ENCODE measurements at regions not wholly inside any gene's neighbourhood (a gene's known extent, or its start where the extent isn't known, plus 50 kb on each side); places are given as distances from the start of the nearest gene placed in this dataset.

- peak in 1 of 2 donors; percentile 64 for DNase-seq (ENCODE audit: extremely low spot score in 2 of 2)
- no peaks in the 10 kb centered on the region for H3K9me3 ChIP-seq
- H3K27me3 ChIP-seq = no peaks in the 10 kb centered on the region
- H3K27ac ChIP-seq = peak overlapping the region; percentile 30
- intact Hi-C loops (cut with DNase I) = no loop called here
- no peak overlapping the region for H3K4me3 ChIP-seq
- H3K36me3 ChIP-seq = no peaks in the 10 kb centered on the region
- TF ChIP-seq POLR2AphosphoS5 (IDR thresholded peaks at IDR 0.05; ENCODE audit: insufficient read depth in 1 of 2, low read depth in 1 of 2) = no peak
- TF ChIP-seq, protein P1, sequence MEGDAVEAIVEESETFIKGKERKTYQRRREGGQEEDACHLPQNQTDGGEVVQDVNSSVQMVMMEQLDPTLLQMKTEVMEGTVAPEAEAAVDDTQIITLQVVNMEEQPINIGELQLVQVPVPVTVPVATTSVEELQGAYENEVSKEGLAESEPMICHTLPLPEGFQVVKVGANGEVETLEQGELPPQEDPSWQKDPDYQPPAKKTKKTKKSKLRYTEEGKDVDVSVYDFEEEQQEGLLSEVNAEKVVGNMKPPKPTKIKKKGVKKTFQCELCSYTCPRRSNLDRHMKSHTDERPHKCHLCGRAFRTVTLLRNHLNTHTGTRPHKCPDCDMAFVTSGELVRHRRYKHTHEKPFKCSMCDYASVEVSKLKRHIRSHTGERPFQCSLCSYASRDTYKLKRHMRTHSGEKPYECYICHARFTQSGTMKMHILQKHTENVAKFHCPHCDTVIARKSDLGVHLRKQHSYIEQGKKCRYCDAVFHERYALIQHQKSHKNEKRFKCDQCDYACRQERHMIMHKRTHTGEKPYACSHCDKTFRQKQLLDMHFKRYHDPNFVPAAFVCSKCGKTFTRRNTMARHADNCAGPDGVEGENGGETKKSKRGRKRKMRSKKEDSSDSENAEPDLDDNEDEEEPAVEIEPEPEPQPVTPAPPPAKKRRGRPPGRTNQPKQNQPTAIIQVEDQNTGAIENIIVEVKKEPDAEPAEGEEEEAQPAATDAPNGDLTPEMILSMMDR (IDR thresholded peaks at IDR 0.05) = no peak
- TF ChIP-seq POLR2A (IDR thresholded peaks at IDR 0.05) = no peak
- H3K4me1 ChIP-seq = peaks cover 32% of the 10 kb centered on the region
Observed at GRCh38 chr7:135856356-135857144, 107.9 kb upstream of the FAM180A start.

DNA sequence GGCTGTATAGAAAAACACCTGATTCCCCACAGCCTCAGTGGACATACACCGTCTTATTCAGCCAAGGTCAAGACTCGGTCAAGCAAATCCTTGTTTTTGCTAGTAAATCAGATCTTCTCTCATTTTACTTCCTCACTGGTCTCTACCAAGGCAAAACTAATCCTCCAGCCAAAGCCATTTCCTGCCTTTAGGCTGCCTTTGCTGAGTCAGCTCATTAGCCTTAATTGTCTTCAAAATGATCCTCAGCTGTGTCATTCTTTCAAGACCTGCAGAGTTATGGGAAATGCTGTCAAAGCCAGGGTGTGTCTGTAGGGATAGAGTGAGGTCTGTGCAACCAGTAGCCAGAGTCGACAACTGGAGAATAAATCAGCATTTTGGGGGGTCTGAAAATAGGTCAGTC, 107.2 kb upstream of the FAM180A start:
- TF ChIP-seq, protein P1 (IDR thresholded peaks at IDR 0.05) = no peak
- peak in 1 of 2 donors; percentile 57 for TF ChIP-seq POLR2AphosphoS5 (IDR thresholded peaks at IDR 0.05; ENCODE audit: insufficient read depth in 1 of 2, low read depth in 1 of 2)
- no peaks in the 10 kb centered on the region for H3K27me3 ChIP-seq
- peak in 1 of 2 donors; percentile 79 for DNase-seq (ENCODE audit: extremely low spot score in 2 of 2)
- no peak overlapping the region for H3K4me3 ChIP-seq
- H3K9me3 ChIP-seq = no peaks in the 10 kb centered on the region
- H3K36me3 ChIP-seq = no peaks in the 10 kb centered on the region
- peak overlapping the region; percentile 6 for H3K27ac ChIP-seq
- intact Hi-C loops (cut with DNase I) = no loop called here
- H3K4me1 ChIP-seq = peaks cover 32% of the 10 kb centered on the region

GRCh38 chr7:135853499-135853898, 104.9 kb upstream of the FAM180A start:
- Histone ChIP-seq H3K4me1 (peaks cover 32% of the 10 kb centered on the region), H3K36me3 (no peaks in the 10 kb centered on the region), H3K27ac (peak overlapping the region; percentile 45), H3K4me3 (peak overlapping the region in 1 of 2 donors; percentile 12), H3K27me3 (no peaks in the 10 kb centered on the region), H3K9me3 (no peaks in the 10 kb centered on the region)
- TF ChIP-seq POLR2AphosphoS5 (IDR thresholded peaks at IDR 0.05; ENCODE audit: insufficient read depth in 1 of 2, low read depth in 1 of 2) (peak in 1 of 2 donors; percentile 9), POLR2A (IDR thresholded peaks at IDR 0.05) (no peak)
- DNase-seq (ENCODE audit: extremely low spot score in 2 of 2) = peak; percentile 9 to 47
- intact Hi-C loops (cut with DNase I) = no loop called here

GRCh38 chr7:135853008-135853407, 104.4 kb upstream of the FAM180A start:
- H3K36me3 ChIP-seq = no peaks in the 10 kb centered on the region
- H3K9me3 ChIP-seq = no peaks in the 10 kb centered on the region
- DNase-seq (ENCODE audit: extremely low spot score in 2 of 2) = no peak
- peaks cover 32% of the 10 kb centered on the region for H3K4me1 ChIP-seq
- H3K4me3 ChIP-seq = peak overlapping the region in 1 of 2 donors; percentile 12
- no peaks in the 10 kb centered on the region for H3K27me3 ChIP-seq
- TF ChIP-seq POLR2A (IDR thresholded peaks at IDR 0.05) (no peak), POLR2AphosphoS5 (IDR thresholded peaks at IDR 0.05; ENCODE audit: insufficient read depth in 1 of 2, low read depth in 1 of 2) (no peak)
- TF ChIP-seq, protein P1 (IDR thresholded peaks at IDR 0.05) = no peak
- intact Hi-C loops (cut with DNase I) = no loop called here
- peak overlapping the region; percentile 45 for H3K27ac ChIP-seq

- H3K36me3 ChIP-seq = no peaks in the 10 kb centered on the region
- H3K9me3 ChIP-seq = no peaks in the 10 kb centered on the region
- TF ChIP-seq, protein P1 (IDR thresholded peaks at IDR 0.05) = no peak
- no peak for TF ChIP-seq POLR2AphosphoS5 (IDR thresholded peaks at IDR 0.05; ENCODE audit: insufficient read depth in 1 of 2, low read depth in 1 of 2)
- TF ChIP-seq POLR2A (IDR thresholded peaks at IDR 0.05) = no peak
- no peak overlapping the region for H3K27ac ChIP-seq
- no peaks in the 10 kb centered on the region for H3K4me1 ChIP-seq
- H3K27me3 ChIP-seq = no peaks in the 10 kb centered on the region
- intact Hi-C loops (cut with DNase I) = no loop called here
- no peak overlapping the region for H3K4me3 ChIP-seq
- peak in 1 of 2 donors; percentile 8 for DNase-seq (ENCODE audit: extremely low spot score in 2 of 2)
Observed at GRCh38 chr7:135847242-135847641, 98.6 kb upstream of the FAM180A start.

Data from vagina (tissue), 2 donors.